HepG2 (cell line): ENCODE measurements at regions not wholly inside any gene's neighbourhood (a gene's known extent, or its start where the extent isn't known, plus 50 kb on each side); places are given as distances from the start of the nearest gene placed in this dataset.

Source experiments
- AKAP8 ChIP-seq: sonication (generic); formaldehyde crosslinking; IDR thresholded peaks from 2 replicates; pipeline ENCODE4 v1.5.1; 2020; ENCODE audit warnings: mild to moderate bottlenecking, missing genetic modification reagents
- SIX4 ChIP-seq: sonication (generic); formaldehyde crosslinking; IDR thresholded peaks from 2 replicates; pipeline ENCODE4 v1.4.0; 2020; ENCODE audit warnings: missing genetic modification reagents
- SOX13 ChIP-seq, 3 experiments: fragments of 450-650 bp in 1 of 3; sonication (generic) in 1 of 3; formaldehyde crosslinking in 1 of 3; IDR thresholded peaks in 2 of 3; conservative IDR thresholded peaks in 1 of 3; 2 replicates each; pipeline versions ENCODE4 v1.5.0 to v1.6.1; 2016 to 2020; ENCODE audit warnings: antibody characterized with exemption in 1 of 3, mild to moderate bottlenecking in 1 of 3, missing compliant biosample characterization in 1 of 3, missing genetic modification reagents in 1 of 3, moderate library complexity in 1 of 3
- ZNF782 ChIP-seq: sonication (generic); formaldehyde crosslinking; IDR thresholded peaks from 2 replicates; pipeline ENCODE4 v1.4.0; 2020; ENCODE audit warnings: missing genetic modification reagents, mild to moderate bottlenecking, borderline replicate concordance
- TF ChIP-seq, protein P1 (sequence below), 2 experiments: fragments of 450-650 bp in 1 of 2; sonication (generic) in 1 of 2; formaldehyde crosslinking in 1 of 2; IDR thresholded peaks; 2 replicates each; pipeline versions ENCODE4 v1.6.1 to v1.8.0; 2016 to 2022; ENCODE audit warnings: antibody characterized with exemption in 1 of 2, mild to moderate bottlenecking in 1 of 2, missing genetic modification reagents in 1 of 2

GRCh38 chr19:31127134-31127967 is 221.9 kb downstream of the TSHZ3 start (continued):
- TF ChIP-seq, protein P1, sequence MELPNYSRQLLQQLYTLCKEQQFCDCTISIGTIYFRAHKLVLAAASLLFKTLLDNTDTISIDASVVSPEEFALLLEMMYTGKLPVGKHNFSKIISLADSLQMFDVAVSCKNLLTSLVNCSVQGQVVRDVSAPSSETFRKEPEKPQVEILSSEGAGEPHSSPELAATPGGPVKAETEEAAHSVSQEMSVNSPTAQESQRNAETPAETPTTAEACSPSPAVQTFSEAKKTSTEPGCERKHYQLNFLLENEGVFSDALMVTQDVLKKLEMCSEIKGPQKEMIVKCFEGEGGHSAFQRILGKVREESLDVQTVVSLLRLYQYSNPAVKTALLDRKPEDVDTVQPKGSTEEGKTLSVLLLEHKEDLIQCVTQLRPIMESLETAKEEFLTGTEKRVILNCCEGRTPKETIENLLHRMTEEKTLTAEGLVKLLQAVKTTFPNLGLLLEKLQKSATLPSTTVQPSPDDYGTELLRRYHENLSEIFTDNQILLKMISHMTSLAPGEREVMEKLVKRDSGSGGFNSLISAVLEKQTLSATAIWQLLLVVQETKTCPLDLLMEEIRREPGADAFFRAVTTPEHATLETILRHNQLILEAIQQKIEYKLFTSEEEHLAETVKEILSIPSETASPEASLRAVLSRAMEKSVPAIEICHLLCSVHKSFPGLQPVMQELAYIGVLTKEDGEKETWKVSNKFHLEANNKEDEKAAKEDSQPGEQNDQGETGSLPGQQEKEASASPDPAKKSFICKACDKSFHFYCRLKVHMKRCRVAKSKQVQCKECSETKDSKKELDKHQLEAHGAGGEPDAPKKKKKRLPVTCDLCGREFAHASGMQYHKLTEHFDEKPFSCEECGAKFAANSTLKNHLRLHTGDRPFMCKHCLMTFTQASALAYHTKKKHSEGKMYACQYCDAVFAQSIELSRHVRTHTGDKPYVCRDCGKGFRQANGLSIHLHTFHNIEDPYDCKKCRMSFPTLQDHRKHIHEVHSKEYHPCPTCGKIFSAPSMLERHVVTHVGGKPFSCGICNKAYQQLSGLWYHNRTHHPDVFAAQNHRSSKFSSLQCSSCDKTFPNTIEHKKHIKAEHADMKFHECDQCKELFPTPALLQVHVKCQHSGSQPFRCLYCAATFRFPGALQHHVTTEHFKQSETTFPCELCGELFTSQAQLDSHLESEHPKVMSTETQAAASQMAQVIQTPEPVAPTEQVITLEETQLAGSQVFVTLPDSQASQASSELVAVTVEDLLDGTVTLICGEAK (IDR thresholded peaks at IDR 0.05): no peak
- TF ChIP-seq, protein P1 (CRISPR knock-in tag; IDR thresholded peaks at IDR 0.05): no peak
- TF ChIP-seq SOX13 (IDR thresholded peaks at IDR 0.05): no peak
- TF ChIP-seq SOX13 (CRISPR knock-in tag; conservative IDR thresholded peaks at IDR 0.05 in 1 of 2, IDR thresholded peaks at IDR 0.05 in 1 of 2): no peak
- TF ChIP-seq SIX4 (CRISPR knock-in tag): no peak
- no peak for TF ChIP-seq ZNF782 (CRISPR knock-in tag)
- TF ChIP-seq AKAP8 (CRISPR knock-in tag): no peak
- TF ChIP-seq, all 625 proteins: peak for 0
